Ecto neural progenitor cell (in vitro differentiated cells): ENCODE measurements at regions not wholly inside any gene's neighbourhood (a gene's known extent, or its start where the extent isn't known, plus 50 kb on each side); places are given as distances from the start of the nearest gene placed in this dataset.

ENCODE experiments used
- DNase-seq: peaks from one replicate; pipeline ENCODE4 v3.0.0-alpha.2; 2018; ENCODE audit warnings: low spot score

DNA sequence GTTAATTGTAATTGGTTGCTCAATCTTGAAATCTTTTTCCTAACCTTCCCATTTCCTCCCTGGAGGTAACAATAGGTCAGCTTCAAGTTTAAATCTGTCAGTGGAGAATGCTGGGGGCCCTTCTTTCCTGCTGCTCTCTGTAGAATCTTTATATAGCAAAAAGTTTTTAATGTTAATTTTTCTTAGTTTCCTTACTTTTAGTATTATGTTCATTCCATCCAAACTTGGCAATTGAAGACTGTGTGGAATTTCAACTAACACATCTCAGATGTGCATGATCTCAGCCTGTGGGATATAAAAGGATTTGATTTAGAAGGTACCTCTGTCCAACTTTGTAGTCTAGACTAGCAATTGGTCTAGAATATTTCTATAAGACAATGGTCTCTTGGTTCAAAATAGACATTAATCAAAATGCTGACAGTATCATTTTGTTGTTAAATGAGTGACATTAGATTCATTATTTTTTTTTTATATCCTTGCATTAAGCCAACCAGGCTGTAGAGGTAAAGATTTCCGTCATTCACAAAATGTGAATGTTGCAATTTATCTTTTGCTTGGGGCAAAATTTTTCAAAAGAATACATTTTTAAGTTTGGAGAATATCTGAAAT lies 100.4 kb upstream of the SEMA3A start:
- no peak for DNase-seq

DNA sequence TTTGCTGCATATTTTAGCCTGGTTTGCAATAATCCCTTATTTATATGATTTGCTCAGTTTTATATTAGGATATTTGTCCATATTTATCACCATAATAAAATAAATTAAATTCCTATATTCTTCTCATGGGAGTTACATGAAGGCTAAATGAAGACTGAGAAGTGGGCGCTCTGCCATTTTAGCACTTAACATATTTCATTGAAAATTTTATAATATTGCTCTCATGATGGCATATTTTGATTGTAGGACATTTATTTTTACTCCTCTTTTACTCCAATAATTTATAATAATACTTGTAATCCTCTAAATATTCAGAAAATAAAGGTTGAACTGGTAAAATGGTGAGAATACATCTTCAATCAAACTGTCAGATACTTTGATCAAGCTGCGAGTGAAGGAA lies 99.8 kb upstream of the SEMA3A start:
- no peak for DNase-seq

DNA sequence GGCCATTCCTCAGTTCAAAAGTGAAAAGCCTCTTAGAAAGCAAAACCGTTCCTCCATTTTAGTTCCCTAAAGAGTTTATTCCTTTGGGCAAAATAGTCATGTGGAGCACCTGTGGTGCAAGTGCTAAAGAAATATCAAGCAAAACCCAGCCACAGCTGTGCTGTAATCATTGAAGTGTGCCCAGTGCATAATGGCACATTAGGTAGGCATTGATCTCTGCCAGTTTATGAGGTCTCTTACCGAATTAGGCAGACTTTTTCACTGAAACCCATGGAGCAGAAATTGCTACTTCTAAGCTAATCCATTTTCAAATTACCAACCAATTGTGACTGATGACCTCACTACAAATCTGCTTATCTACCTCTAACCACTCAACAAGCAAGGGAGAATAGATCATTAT lies 97.2 kb upstream of the SEMA3A start:
- peak; percentile 48 for DNase-seq

DNA sequence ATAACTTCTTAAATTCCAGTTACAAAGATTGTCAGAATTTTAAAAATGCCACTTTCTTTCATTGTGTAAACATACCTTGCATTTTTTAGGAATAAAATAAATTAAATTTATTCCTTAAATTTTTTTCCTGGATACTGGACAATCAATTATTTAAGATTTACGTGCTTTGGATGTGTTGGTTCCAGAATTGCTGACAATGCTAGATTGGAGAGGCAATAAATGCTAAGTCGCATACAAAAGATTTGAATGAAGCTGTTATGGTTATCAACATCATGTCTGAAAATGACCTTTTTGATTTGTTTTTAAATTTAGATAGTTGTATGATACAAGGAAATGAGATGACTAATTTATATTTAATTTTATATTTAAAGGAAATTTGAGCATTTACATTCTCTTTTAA lies 89.2 kb upstream of the SEMA3A start:
- no peak for DNase-seq

DNA sequence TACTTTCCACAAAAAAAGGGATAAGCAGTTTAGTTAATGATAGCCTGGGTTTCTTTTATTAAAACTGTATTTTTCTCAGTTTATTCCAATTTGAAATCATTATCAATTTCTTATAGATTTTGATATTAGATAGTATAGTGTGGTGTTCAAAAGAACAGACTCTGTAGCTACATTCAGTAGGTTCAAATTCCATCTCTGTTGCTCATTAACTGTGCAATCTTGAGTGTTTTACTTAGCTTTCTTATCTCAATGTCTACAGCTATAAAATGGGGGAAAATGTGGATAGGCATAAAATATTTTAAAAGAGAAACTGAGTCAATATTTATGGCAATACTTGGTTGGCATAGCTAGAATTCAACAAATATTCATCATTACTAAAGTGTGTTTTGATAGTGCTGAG lies 86.9 kb upstream of the SEMA3A start:
- DNase-seq: no peak

DNA sequence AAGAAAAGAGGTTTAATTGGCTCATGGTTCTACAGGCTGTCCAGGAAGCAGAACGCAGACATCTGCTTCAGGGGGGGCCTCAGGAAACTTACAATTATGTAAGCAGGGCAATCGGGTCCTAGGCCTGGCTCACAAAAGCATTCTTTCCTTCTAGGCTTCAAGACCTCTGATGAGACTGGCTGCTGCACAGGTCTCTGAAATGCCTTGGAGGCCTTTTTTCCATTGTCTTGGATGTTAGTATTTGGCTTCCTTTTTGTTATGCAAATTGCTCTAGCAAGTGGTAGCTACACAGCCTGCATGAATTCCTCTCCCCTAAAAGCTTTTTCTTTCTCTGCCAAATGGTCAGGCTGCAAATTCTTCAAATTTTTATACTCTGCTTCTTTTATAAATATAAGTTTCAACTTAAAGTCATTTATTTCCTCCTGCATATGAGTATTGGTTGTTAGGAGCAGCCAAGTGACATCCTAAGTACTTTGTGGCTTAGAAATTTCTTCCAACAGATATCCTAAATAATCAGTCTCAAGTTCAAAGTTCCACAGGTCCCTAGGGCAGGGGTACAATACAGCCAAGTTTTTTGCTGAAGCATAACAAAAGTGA lies 83.1 kb upstream of the SEMA3A start:
- DNase-seq: no peak

DNA sequence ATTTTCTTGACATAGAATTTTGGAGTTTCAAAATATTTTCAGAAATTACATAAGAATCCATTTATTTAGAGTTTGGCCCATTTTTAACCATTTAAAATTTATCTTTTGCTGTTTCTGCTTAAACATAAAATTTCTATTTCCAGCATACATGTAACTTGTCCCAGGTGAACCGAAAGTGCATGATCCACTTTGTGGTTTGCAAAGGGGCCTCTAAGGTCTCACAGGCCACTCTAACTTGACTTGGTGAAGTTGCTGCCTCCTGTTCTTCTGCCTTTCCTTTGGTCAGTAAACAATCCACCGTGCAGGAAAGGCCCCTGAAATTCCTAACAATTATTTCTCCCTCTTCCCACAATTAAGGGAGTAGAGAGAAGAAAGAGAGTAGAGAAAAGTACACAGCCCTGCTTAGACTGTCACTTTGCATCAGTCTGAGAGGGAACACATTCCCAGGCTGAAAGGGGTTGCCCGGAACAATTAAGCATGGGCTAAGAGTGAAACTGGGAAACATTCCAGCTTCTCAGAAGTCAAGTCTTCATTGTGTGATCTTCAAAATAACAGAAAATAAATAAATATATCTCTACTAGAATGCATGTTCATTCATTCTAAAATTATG lies 79.5 kb upstream of the SEMA3A start:
- no peak for DNase-seq

DNA sequence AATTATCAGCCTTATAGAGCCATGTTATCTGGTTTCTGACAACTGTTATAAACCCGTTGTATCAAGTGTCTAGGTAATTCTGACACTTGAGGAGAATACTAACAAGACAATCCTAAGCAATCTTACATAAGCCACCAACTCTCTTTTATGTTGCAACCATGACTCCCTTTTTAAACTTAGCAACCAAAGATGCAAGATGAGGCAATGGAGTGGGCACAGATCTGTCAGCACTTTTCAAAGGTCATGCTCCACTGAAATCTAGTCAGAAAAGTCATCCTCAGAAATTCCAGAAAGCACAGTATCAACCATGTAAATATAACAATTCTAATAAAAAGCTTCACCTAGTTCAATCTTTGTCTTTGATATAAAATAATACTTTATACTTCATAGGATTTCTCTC lies 77.0 kb upstream of the SEMA3A start:
- DNase-seq: no peak

DNA sequence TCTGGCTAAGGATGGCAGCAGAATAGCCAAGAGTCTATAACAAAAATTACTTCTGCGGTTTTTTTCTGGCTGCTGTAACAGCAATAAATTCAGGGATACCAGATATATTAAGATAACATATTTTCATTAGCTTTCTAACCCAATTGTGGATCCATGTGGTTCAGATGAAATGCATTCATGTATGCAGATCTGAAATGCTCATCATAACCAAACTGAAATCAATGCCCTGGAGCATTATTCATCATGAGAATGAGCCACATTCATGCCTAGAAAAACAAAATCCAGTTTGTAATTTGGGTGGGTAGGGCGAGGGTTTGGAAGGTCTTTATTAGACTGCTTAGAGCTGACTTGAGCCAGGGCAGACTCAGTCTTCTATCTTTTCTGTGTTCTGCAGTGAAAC lies 69.8 kb upstream of the SEMA3A start:
- DNase-seq: no peak

DNA sequence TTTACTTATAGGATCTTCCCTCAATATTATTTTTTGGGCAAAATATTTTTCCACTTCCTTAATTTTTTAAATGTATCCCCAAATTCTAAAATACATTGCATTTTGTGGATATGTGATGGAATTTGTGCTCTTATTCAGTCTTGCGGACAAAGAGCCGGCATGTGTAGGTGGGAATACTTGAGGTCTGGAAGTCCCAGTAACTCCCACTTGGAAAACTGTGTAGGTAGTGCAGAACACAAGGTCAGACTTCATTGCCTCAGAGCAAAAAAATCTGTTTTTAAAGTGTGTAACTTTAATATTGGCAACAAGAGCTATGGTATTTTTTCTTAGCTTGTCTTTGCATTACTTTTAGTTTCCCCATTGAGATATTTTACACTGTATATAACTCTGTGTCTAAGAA lies 68.5 kb upstream of the SEMA3A start:
- no peak for DNase-seq

DNA sequence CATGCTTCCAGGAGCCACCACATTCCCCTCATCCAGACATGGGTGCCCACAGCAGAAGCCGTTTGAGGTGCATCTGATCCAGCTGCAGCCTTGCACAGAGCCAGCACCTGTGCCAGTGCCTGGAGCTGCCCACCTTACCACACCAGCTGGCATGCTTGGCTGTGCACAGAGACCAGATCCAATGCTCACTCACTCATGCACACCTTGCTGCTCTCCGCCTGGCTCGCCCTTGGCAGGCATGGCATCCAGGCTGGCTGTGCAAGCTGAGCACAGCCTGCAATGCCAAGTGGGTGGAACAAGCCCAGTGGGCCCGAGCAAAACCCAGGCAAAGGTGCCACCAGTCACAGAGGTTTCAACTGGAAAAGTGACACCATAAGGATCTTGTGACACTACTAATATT lies 66.9 kb upstream of the SEMA3A start:
- no peak for DNase-seq

DNA sequence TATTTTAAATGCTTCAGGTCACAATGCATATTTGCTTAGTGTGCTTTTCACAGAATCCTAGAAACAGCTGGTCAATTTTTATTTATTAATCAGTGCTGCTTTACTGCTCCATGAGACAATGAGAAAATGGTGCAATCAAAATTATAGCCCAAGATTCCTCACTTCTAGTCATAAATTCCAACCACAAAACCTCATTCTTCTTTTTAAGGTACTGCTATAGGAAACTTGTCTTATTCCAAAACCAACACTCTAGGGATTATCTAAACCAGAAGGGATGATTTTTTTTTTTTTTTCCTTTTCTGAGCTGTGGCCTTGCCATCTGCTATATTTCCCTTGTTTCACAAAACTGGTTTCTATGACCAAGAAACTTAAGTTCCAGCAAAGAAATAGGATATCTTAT lies 64.0 kb upstream of the SEMA3A start:
- no peak for DNase-seq

DNA sequence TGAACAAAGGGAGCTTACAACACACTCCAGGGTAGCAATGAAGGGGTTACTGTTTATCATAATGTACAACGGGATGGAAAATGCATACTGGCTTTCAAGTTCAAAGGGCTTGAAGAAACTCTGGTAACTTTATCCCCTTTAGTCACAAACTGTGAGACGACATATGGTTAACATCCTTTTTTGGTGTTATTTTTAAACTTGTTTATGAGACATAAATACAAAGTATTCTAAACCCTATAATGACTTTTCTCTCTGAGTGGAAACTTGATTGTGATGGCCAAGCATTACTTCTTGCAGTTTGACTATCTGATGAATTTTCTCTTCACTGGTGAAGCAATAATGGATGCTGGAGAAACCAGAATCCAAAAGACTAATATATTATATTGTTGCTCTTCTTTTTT lies 62.0 kb upstream of the SEMA3A start:
- no peak for DNase-seq

DNA sequence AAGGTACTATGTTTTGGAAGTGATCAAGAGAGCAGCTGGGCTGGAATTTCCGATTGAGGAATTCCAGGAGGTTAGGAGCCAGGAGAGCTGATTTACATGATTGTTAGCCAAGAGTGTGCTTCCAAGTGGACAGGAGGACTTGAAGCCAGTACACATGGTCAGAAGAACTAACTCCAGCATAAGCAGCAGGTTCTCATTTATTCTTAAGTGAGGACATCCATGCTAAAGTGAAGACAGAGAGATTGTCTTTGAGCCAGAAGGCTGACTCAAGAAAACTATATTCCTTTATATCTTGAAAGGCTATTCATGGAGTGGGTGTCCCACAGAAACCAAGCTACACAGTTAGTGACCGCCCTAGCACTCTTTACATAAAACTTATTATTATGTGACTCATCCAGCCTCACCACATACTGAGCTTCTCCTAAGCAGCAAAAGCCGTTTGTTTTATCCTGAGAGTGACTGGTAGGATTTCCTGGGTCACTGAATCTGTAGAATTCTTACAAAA lies 56.7 kb upstream of the SEMA3A start:
- DNase-seq: no peak

DNA sequence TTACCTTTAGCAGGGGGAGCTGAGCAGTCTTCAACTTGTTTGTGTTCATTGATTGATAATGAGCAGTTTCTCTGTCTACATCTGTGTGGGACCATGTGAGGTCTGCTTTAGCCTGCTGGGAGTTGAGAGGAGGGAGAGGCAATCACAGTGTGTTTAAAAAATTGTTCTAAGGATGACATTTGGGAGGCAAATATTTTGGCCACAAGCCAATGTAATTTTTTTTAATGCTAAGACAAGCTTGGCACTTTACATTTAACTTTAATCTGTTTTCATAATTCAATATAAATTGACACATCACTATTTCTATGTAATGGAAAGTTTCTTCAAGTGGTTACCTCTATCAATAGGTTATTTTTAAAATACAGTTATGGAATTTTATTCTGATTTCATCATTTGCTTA lies 55.9 kb upstream of the SEMA3A start:
- no peak for DNase-seq

DNA sequence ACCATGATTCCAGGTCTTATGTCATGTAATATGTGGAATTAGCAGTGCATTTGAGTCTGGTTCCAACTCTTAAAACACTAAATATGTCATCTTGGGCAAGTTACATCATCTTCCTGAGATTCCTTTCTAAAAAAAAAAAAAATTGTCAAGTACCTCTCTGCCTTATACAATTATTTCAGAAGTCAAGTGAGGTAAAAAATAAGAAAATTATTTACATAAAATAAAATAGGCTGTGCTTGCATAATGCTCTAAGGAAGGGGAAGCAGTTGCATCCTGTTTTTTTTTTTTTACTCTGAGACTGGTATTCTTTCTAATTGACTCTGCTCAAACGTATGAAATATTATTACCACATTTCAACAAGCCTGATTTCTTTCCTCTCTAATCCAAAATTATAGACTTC lies 55.1 kb upstream of the SEMA3A start:
- DNase-seq: no peak

DNA sequence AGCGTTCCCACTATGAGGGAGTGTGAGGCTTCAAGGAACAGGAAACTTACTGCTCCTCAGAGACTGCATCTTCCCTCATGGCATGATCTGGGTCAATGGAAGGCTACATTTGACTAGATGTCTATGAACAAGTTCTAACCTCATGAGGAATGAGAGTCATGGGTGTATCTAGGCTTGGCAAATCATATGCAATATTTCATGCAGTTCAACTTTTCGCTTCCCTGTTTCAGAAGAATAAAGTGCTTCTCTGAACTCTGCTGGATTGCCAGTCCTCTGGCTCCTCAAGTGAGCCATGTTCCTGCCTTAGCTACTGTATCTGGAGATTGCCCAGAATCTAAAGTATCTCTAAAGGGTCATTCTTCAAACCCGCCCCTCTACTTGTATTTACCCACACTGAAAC lies 54.3 kb upstream of the SEMA3A start:
- DNase-seq: no peak

DNA sequence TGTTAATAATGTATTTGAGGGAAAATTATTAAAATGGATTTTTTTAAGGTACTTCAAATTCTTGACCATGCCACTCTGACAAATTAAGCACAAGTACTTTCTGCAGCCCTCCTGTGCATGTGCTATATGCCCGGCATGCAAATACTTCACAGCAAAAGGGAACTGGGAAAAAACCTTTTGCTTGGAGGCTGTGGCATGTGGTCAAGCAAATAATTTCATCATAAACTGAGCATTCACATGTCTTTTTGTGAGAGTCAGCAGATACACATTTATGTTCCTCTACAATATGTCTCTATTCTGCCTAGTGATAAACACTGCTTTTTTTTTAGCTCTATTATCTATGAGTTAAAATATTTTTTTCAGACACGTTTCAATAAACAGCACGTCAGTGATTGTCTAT lies 53.7 kb upstream of the SEMA3A start:
- DNase-seq: no peak

DNA sequence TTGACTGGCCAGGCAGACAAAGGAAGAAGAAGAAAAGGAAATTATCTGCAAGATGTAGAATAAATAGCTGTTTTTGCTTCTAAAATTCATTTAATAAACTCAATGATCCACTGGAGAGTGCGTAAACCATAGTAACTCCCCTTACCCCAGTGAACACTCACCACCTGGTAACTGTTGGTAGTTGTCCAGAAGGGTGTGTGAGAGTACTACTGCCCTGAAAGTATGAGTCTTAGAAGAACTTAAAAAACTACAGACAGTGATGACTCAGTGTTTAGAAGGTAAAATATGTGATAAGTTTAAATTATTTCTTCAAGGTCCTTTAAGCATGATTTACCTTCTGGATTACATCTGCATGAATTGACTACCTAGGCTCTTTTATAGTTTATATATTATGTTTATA lies 53.0 kb upstream of the SEMA3A start:
- no peak for DNase-seq

DNA sequence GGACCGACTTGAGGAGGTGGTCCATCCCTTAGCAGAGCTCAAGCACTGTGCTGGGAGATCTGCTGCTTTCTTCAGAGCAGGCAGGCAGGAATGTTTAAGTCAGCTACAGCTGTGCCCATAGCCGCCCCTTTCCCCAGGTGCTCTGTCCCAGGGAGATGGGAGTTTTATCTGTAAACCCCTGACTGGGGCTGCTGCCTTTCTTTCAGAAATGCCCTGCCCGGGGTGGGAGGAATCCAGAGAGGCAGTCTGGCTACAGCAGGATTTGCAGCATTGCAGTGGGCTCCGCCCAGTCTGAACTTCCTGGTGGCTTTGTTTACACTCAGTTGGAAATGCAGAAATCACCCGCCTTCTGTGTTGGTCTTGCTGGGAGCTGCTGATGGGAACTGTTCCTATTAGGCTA lies 51.2 kb upstream of the SEMA3A start:
- DNase-seq: no peak
